ENCODE measurements at regions not wholly inside any gene's neighbourhood (a gene's known extent, or its start where the extent isn't known, plus 50 kb on each side); places are given as distances from the start of the nearest gene placed in this dataset.

GRCh38 chr16:50991006-50991405, 160.1 kb downstream of the SALL1 start (continued):
- TF ChIP-seq USF1 (CRISPR knock-in tag; IDR thresholded peaks at IDR 0.05) (no peak), ZNF396 (CRISPR knock-in tag; IDR thresholded peaks at IDR 0.05; ENCODE audit: borderline replicate concordance) (no peak), ZNF416 (CRISPR knock-in tag; IDR thresholded peaks at IDR 0.05) (no peak), JUN (CRISPR knock-in tag; IDR thresholded peaks at IDR 0.05) (no peak), ARID4B (CRISPR knock-in tag; IDR thresholded peaks at IDR 0.05; ENCODE audit: borderline replicate concordance) (no peak), ZSCAN18 (CRISPR knock-in tag; IDR thresholded peaks at IDR 0.05) (no peak), TEAD1 (CRISPR knock-in tag; IDR thresholded peaks at IDR 0.05) (no peak), MAX (CRISPR knock-in tag; IDR thresholded peaks at IDR 0.05) (no peak), SP1 (CRISPR knock-in tag; conservative IDR thresholded peaks at IDR 0.05) (no peak), JAZF1 (CRISPR knock-in tag; IDR thresholded peaks at IDR 0.05) (no peak)

- ATAC-seq (no peak), DNase-seq (ENCODE audit: low spot score) (no peak)
- ChIA-PET POLR2A (no interaction called here), CTCF (no interaction called here)
- no peaks in the 10 kb centered on the region; the same call in 1 of the 2 replicates for H3K27me3 Mint-ChIP-seq (ENCODE audit: low read depth)
- H3K4me3 Mint-ChIP-seq: no peak overlapping the region
- H3K36me3 Mint-ChIP-seq: no peaks in the 10 kb centered on the region
- H3K9me3 Mint-ChIP-seq: peaks cover 21% of the 10 kb centered on the region
- H3K4me1 Mint-ChIP-seq: no peaks in the 10 kb centered on the region
- H3K27ac Mint-ChIP-seq: no peak overlapping the region
- TF ChIP-seq FOXK1 (CRISPR knock-in tag; IDR thresholded peaks at IDR 0.05) (no peak), ZBTB21 (CRISPR knock-in tag; IDR thresholded peaks at IDR 0.05; ENCODE audit: borderline replicate concordance) (no peak), ZNF281 (CRISPR knock-in tag; IDR thresholded peaks at IDR 0.05) (no peak), CDX4 (CRISPR knock-in tag; IDR thresholded peaks at IDR 0.05; ENCODE audit: borderline replicate concordance) (no peak), NFYB (CRISPR knock-in tag; conservative IDR thresholded peaks at IDR 0.05; ENCODE audit: low read depth) (no peak), ZNF138 (CRISPR knock-in tag; conservative IDR thresholded peaks at IDR 0.05) (no peak), ZNF396 (CRISPR knock-in tag; IDR thresholded peaks at IDR 0.05; ENCODE audit: borderline replicate concordance) (no peak), IRF2 (CRISPR knock-in tag; IDR thresholded peaks at IDR 0.05; ENCODE audit: borderline replicate concordance, low read depth) (no peak), ARID4B (CRISPR knock-in tag; IDR thresholded peaks at IDR 0.05; ENCODE audit: borderline replicate concordance) (no peak), STAT6 (CRISPR knock-in tag; conservative IDR thresholded peaks at IDR 0.05; ENCODE audit: low read depth) (no peak), TP53 (CRISPR knock-in tag; IDR thresholded peaks at IDR 0.05) (no peak)
These were observed 162.0 kb downstream of the SALL1 start for GRCh38 chr16:50989047-50989446.

All from WTC11 (cell line).